Loucy (cell line): ENCODE measurements at regions not wholly inside any gene's neighbourhood (a gene's known extent, or its start where the extent isn't known, plus 50 kb on each side); places are given as distances from the start of the nearest gene placed in this dataset.

Experiments
- H2AFZ ChIP-seq: fragments of 200-600 bp; sonication (generic); 2 replicates; pipeline ENCODE4 v1.6.0; 2016; ENCODE audit warnings: antibody characterized with exemption, mild to moderate bottlenecking, low read length, moderate library complexity
- H3F3A ChIP-seq: fragments of 200-600 bp; 2 replicates; pipeline ENCODE4 v1.6.0; 2016; ENCODE audit warnings: antibody characterized with exemption, low read depth, mild to moderate bottlenecking
- H3K27me3 ChIP-seq: fragments of 200-600 bp; sonication (generic); 2 replicates; pipeline ENCODE4 v1.6.1; 2014; ENCODE audit warnings: low read length, mild to moderate bottlenecking; ENCODE audit not compliant: insufficient read depth, poor library complexity, severe bottlenecking
- H3K36me3 ChIP-seq: fragments of 200-600 bp; sonication (generic); 2 replicates; pipeline ENCODE4 v1.6.1; 2016; ENCODE audit warnings: low read length; ENCODE audit not compliant: insufficient read depth
- H3K4me1 ChIP-seq: fragments of 200-600 bp; sonication (generic); 2 replicates; pipeline ENCODE4 v1.5.1; 2014; ENCODE audit warnings: low read length, mild to moderate bottlenecking; ENCODE audit not compliant: insufficient read depth, poor library complexity, severe bottlenecking
- H3K4me2 ChIP-seq: fragments of 200-600 bp; sonication (generic); 2 replicates; pipeline ENCODE4 v1.6.0; 2014; ENCODE audit warnings: antibody characterized with exemption, low read length, low read depth, mild to moderate bottlenecking; ENCODE audit not compliant: poor library complexity, severe bottlenecking
- H3K4me3 ChIP-seq: fragments of 200-600 bp; sonication (generic); 2 replicates; pipeline ENCODE4 v1.5.1; 2014; ENCODE audit warnings: low read length, mild to moderate bottlenecking, mixed read lengths; ENCODE audit not compliant: poor library complexity, severe bottlenecking
- H3K79me2 ChIP-seq: fragments of 200-600 bp; sonication (generic); 2 replicates; pipeline ENCODE4 v1.6.1; 2014; ENCODE audit warnings: low read length; ENCODE audit not compliant: insufficient read depth
- H3K9ac ChIP-seq: fragments of 200-600 bp; sonication (generic); 2 replicates; pipeline ENCODE4 v1.6.0; 2014; ENCODE audit warnings: mild to moderate bottlenecking, low read depth, low read length, moderate library complexity; ENCODE audit not compliant: poor library complexity, severe bottlenecking
- H3K9me2 ChIP-seq: fragments of 200-600 bp; sonication (generic); replicated peaks from 2 replicates; pipeline ENCODE4 v1.6.1; 2016; ENCODE audit warnings: low read depth, low read length, mixed read lengths
- H3K9me3 ChIP-seq: fragments of 200-600 bp; sonication (generic); 2 replicates; pipeline ENCODE4 v1.6.1; 2014; ENCODE audit warnings: mild to moderate bottlenecking, antibody characterized with exemption, low read length, low read depth; ENCODE audit not compliant: insufficient read depth
- H4K20me1 ChIP-seq: fragments of 200-600 bp; sonication (generic); 2 replicates; pipeline ENCODE4 v1.6.0; 2014; ENCODE audit warnings: antibody characterized with exemption, low read length, mild to moderate bottlenecking; ENCODE audit not compliant: insufficient read depth, poor library complexity, severe bottlenecking
- EZH2phosphoT487 ChIP-seq: fragments of 200-600 bp; IDR thresholded peaks from 2 replicates; pipeline ENCODE4 v1.6.1; 2018; ENCODE audit warnings: antibody characterized with exemption, mild to moderate bottlenecking, moderate library complexity, borderline replicate concordance
- TF ChIP-seq, protein P1 (sequence below): fragments of 200-600 bp; sonication (generic); conservative IDR thresholded peaks from 2 replicates; pipeline ENCODE4 v1.5.1; 2014; ENCODE audit warnings: mild to moderate bottlenecking, antibody characterized with exemption, low read length

GRCh38 chr13:100789968-100790367 is 115.4 kb upstream of the TMTC4 start:
- Histone ChIP-seq H3K9ac (no peak overlapping the region), H3K4me1 (no peaks in the 10 kb centered on the region), H3K9me3 (no peaks in the 10 kb centered on the region), H2AFZ (no peak overlapping the region), H3F3A (no peaks in the 10 kb centered on the region), H3K36me3 (no peaks in the 10 kb centered on the region), H3K9me2 (no peaks in the 10 kb centered on the region), H3K4me3 (no peak overlapping the region), H3K27me3 (no peaks in the 10 kb centered on the region), H3K79me2 (no peaks in the 10 kb centered on the region), H4K20me1 (no peaks in the 10 kb centered on the region), H3K4me2 (no peak overlapping the region)
- no peak for TF ChIP-seq EZH2phosphoT487
- TF ChIP-seq, protein P1, sequence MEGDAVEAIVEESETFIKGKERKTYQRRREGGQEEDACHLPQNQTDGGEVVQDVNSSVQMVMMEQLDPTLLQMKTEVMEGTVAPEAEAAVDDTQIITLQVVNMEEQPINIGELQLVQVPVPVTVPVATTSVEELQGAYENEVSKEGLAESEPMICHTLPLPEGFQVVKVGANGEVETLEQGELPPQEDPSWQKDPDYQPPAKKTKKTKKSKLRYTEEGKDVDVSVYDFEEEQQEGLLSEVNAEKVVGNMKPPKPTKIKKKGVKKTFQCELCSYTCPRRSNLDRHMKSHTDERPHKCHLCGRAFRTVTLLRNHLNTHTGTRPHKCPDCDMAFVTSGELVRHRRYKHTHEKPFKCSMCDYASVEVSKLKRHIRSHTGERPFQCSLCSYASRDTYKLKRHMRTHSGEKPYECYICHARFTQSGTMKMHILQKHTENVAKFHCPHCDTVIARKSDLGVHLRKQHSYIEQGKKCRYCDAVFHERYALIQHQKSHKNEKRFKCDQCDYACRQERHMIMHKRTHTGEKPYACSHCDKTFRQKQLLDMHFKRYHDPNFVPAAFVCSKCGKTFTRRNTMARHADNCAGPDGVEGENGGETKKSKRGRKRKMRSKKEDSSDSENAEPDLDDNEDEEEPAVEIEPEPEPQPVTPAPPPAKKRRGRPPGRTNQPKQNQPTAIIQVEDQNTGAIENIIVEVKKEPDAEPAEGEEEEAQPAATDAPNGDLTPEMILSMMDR = no peak

DNA sequence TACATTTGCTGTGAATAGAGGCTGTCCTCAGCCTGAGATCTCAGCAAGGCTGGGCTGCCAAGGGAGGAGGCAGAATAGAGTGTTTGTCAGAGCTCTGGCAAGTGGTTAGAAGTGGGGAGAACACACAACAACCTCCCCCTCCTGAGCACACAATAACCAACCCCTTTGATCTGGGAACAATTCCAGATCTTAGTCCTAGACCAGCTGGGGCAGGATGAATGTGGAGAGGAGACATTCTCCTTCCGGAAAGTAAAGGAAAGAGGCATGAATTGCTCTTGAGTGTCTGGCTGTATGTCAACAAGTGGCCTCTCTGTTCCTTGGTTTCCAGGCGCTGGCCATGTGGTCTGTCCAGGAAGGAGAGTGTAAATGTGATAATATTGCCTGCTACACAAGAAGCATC is 114.9 kb upstream of the TMTC4 start:
- H3K4me1 ChIP-seq = no peaks in the 10 kb centered on the region
- 0 out of 2 replicates have a peak overlapping the region, but pooled peaks have one; percentile 17 for H2AFZ ChIP-seq
- TF ChIP-seq EZH2phosphoT487 = no peak
- TF ChIP-seq, protein P1 = no peak
- H3K4me2 ChIP-seq = no peak overlapping the region
- H3K79me2 ChIP-seq = no peaks in the 10 kb centered on the region
- no peaks in the 10 kb centered on the region for H3K36me3 ChIP-seq
- no peaks in the 10 kb centered on the region for H3F3A ChIP-seq
- H3K4me3 ChIP-seq = no peak overlapping the region
- H3K9ac ChIP-seq = no peak overlapping the region
- H3K9me3 ChIP-seq = no peaks in the 10 kb centered on the region
- H3K9me2 ChIP-seq = no peaks in the 10 kb centered on the region
- H3K27me3 ChIP-seq = no peaks in the 10 kb centered on the region
- H4K20me1 ChIP-seq = no peaks in the 10 kb centered on the region

- H3K9me2 ChIP-seq = no peaks in the 10 kb centered on the region
- no peak overlapping the region for H3K4me3 ChIP-seq
- no peaks in the 10 kb centered on the region for H3K36me3 ChIP-seq
- no peaks in the 10 kb centered on the region for H4K20me1 ChIP-seq
- no peak for TF ChIP-seq EZH2phosphoT487
- TF ChIP-seq, protein P1 = no peak
- no peaks in the 10 kb centered on the region for H3K27me3 ChIP-seq
- no peak overlapping the region for H3K9ac ChIP-seq
- no peak overlapping the region for H3K4me2 ChIP-seq
- no peaks in the 10 kb centered on the region for H3K9me3 ChIP-seq
- no peaks in the 10 kb centered on the region for H3K79me2 ChIP-seq
- H3F3A ChIP-seq = no peaks in the 10 kb centered on the region
- H2AFZ ChIP-seq = no peak overlapping the region
- no peaks in the 10 kb centered on the region for H3K4me1 ChIP-seq
These were observed 114.4 kb upstream of the TMTC4 start for GRCh38 chr13:100789025-100789424.
